ENCODE measurements at regions not wholly inside any gene's neighbourhood (a gene's known extent, or its start where the extent isn't known, plus 50 kb on each side); places are given as distances from the start of the nearest gene placed in this dataset.

GRCh38 chr6:110033101-110033500, 55.0 kb downstream of the GPR6 start:
- Histone ChIP-seq H3K4me3 (ENCODE audit: low read length in 2 of 2) (peak overlapping the region in 1 of 2 donors; percentile 32), H2BK120ac (ENCODE audit: low read depth, low read length) (no peak overlapping the region), H3K4me2 (ENCODE audit: insufficient read depth, low read length, poor library complexity, severe bottlenecking) (no peak overlapping the region), H3K4me1 (ENCODE audit: control insufficient read depth in 2 of 2, insufficient read depth in 1 of 2, low read depth in 1 of 2, low read length in 2 of 2) (no peaks in the 10 kb centered on the region), H4K8ac (ENCODE audit: low read depth, low read length) (no peak overlapping the region), H3K9ac (ENCODE audit: low read depth, low read length, poor library complexity) (no peak overlapping the region), H2AFZ (ENCODE audit: low read length) (no peak overlapping the region), H3K27me3 (ENCODE audit: control insufficient read depth in 3 of 3, insufficient read depth in 3 of 3, low read depth in 1 of 3, low read length in 3 of 3) (peaks cover 0 to 15% (median 0%) of the 10 kb centered on the region in 3 experiments), H3K14ac (ENCODE audit: low read length) (no peak overlapping the region), H3K23ac (ENCODE audit: low read depth, low read length, poor library complexity) (no peak overlapping the region), H3K27ac (replicated peaks; ENCODE audit: low read length) (no peak overlapping the region), H3K18ac (ENCODE audit: low read length) (no peak overlapping the region), H2BK15ac (ENCODE audit: low read length) (no peak overlapping the region), H4K91ac (ENCODE audit: low read depth, low read length, poor library complexity) (no peak overlapping the region), H3K9me3 (replicated peaks in 1 of 2; ENCODE audit: control insufficient read depth in 2 of 2, insufficient read depth in 1 of 2, low read depth in 1 of 2, low read length in 2 of 2) (no peaks in the 10 kb centered on the region), H2BK12ac (ENCODE audit: low read length) (no peak overlapping the region), H3K36me3 (replicated peaks in 1 of 2; ENCODE audit: control insufficient read depth in 2 of 2, insufficient read depth in 2 of 2, low read length in 2 of 2) (no peaks in the 10 kb centered on the region), H2AK5ac (ENCODE audit: low read depth, low read length) (no peak overlapping the region), H3K79me1 (ENCODE audit: low read depth, low read length) (no peaks in the 10 kb centered on the region), H3K4ac (ENCODE audit: low read length) (no peak overlapping the region), H2BK5ac (ENCODE audit: low read length) (no peak overlapping the region)
- no CpG with 5 or more reads among the region's 7 CpGs for WGBS, 2 donors (ENCODE audit: extremely low coverage in 2 of 2, insufficient read length in 2 of 2, insufficient replicate concordance in 1 of 2)
- no peak for DNase-seq (ENCODE audit: low spot score)

GRCh38 chr6:110033749-110034666, 55.9 kb downstream of the GPR6 start:
- H3K14ac ChIP-seq (ENCODE audit: low read length) = no peak overlapping the region
- no peak overlapping the region for H4K91ac ChIP-seq (ENCODE audit: low read depth, low read length, poor library complexity)
- peaks cover 0 to 15% (median 0%) of the 10 kb centered on the region in 3 experiments for H3K27me3 ChIP-seq (ENCODE audit: control insufficient read depth in 3 of 3, insufficient read depth in 3 of 3, low read depth in 1 of 3, low read length in 3 of 3)
- H3K27ac ChIP-seq (replicated peaks; ENCODE audit: low read length) = no peak overlapping the region
- H3K9ac ChIP-seq (ENCODE audit: low read depth, low read length, poor library complexity) = no peak overlapping the region
- no CpG with 5 or more reads among the region's 10 CpGs for WGBS, 2 donors (ENCODE audit: extremely low coverage in 2 of 2, insufficient read length in 2 of 2, insufficient replicate concordance in 1 of 2)
- H2AFZ ChIP-seq (ENCODE audit: low read length) = no peak overlapping the region
- H2BK5ac ChIP-seq (ENCODE audit: low read length) = no peak overlapping the region
- H3K9me3 ChIP-seq (replicated peaks in 1 of 2; ENCODE audit: control insufficient read depth in 2 of 2, insufficient read depth in 1 of 2, low read depth in 1 of 2, low read length in 2 of 2) = no peaks in the 10 kb centered on the region
- H2BK12ac ChIP-seq (ENCODE audit: low read length) = no peak overlapping the region
- no peak overlapping the region for H3K4me2 ChIP-seq (ENCODE audit: insufficient read depth, low read length, poor library complexity, severe bottlenecking)
- H3K4me1 ChIP-seq (ENCODE audit: control insufficient read depth in 2 of 2, insufficient read depth in 1 of 2, low read depth in 1 of 2, low read length in 2 of 2) = no peaks in the 10 kb centered on the region
- no peaks in the 10 kb centered on the region for H3K79me1 ChIP-seq (ENCODE audit: low read depth, low read length)
- H2AK5ac ChIP-seq (ENCODE audit: low read depth, low read length) = no peak overlapping the region
- H3K4me3 ChIP-seq (ENCODE audit: low read length in 2 of 2) = no peak overlapping the region
- no peak overlapping the region for H3K23ac ChIP-seq (ENCODE audit: low read depth, low read length, poor library complexity)
- no peaks in the 10 kb centered on the region for H3K36me3 ChIP-seq (replicated peaks in 1 of 2; ENCODE audit: control insufficient read depth in 2 of 2, insufficient read depth in 2 of 2, low read length in 2 of 2)
- no peak overlapping the region for H2BK120ac ChIP-seq (ENCODE audit: low read depth, low read length)
- no peak overlapping the region for H3K4ac ChIP-seq (ENCODE audit: low read length)
- no peak overlapping the region for H4K8ac ChIP-seq (ENCODE audit: low read depth, low read length)
- H3K18ac ChIP-seq (ENCODE audit: low read length) = no peak overlapping the region
- DNase-seq (ENCODE audit: low spot score) = no peak
- H2BK15ac ChIP-seq (ENCODE audit: low read length) = no peak overlapping the region

GRCh38 chr6:110034667-110035036, 56.5 kb downstream of the GPR6 start:
- Histone ChIP-seq H4K91ac (ENCODE audit: low read depth, low read length, poor library complexity) (no peak overlapping the region), H3K4me1 (ENCODE audit: control insufficient read depth in 2 of 2, insufficient read depth in 1 of 2, low read depth in 1 of 2, low read length in 2 of 2) (no peaks in the 10 kb centered on the region), H2AFZ (ENCODE audit: low read length) (peak overlapping the region; percentile 33), H3K4me3 (ENCODE audit: low read length in 2 of 2) (no peak overlapping the region), H2BK5ac (ENCODE audit: low read length) (no peak overlapping the region), H2BK12ac (ENCODE audit: low read length) (no peak overlapping the region), H3K4ac (ENCODE audit: low read length) (no peak overlapping the region), H3K9ac (ENCODE audit: low read depth, low read length, poor library complexity) (no peak overlapping the region), H2AK5ac (ENCODE audit: low read depth, low read length) (no peak overlapping the region), H2BK15ac (ENCODE audit: low read length) (no peak overlapping the region), H3K9me3 (replicated peaks in 1 of 2; ENCODE audit: control insufficient read depth in 2 of 2, insufficient read depth in 1 of 2, low read depth in 1 of 2, low read length in 2 of 2) (no peaks in the 10 kb centered on the region), H3K36me3 (replicated peaks in 1 of 2; ENCODE audit: control insufficient read depth in 2 of 2, insufficient read depth in 2 of 2, low read length in 2 of 2) (no peaks in the 10 kb centered on the region), H3K27me3 (ENCODE audit: control insufficient read depth in 3 of 3, insufficient read depth in 3 of 3, low read depth in 1 of 3, low read length in 3 of 3) (peaks cover 0 to 15% (median 0%) of the 10 kb centered on the region in 3 experiments), H3K18ac (ENCODE audit: low read length) (no peak overlapping the region), H3K4me2 (ENCODE audit: insufficient read depth, low read length, poor library complexity, severe bottlenecking) (no peak overlapping the region), H4K8ac (ENCODE audit: low read depth, low read length) (no peak overlapping the region), H2BK120ac (ENCODE audit: low read depth, low read length) (no peak overlapping the region), H3K14ac (ENCODE audit: low read length) (no peak overlapping the region), H3K27ac (replicated peaks; ENCODE audit: low read length) (no peak overlapping the region), H3K79me1 (ENCODE audit: low read depth, low read length) (no peaks in the 10 kb centered on the region), H3K23ac (ENCODE audit: low read depth, low read length, poor library complexity) (no peak overlapping the region)
- DNase-seq (ENCODE audit: low spot score) = no peak
- WGBS, 2 donors (ENCODE audit: extremely low coverage in 2 of 2, insufficient read length in 2 of 2, insufficient replicate concordance in 1 of 2) = no CpG with 5 or more reads among the region's 8 CpGs

GRCh38 chr6:110035321-110035720, 57.2 kb downstream of the GPR6 start:
- no peak overlapping the region for H3K23ac ChIP-seq (ENCODE audit: low read depth, low read length, poor library complexity)
- no peak overlapping the region for H3K4me2 ChIP-seq (ENCODE audit: insufficient read depth, low read length, poor library complexity, severe bottlenecking)

More at GRCh38 chr6:110035321-110035720, 57.2 kb downstream of the GPR6 start:
- Histone ChIP-seq H3K9me3 (replicated peaks in 1 of 2; ENCODE audit: control insufficient read depth in 2 of 2, insufficient read depth in 1 of 2, low read depth in 1 of 2, low read length in 2 of 2) (no peaks in the 10 kb centered on the region), H2BK120ac (ENCODE audit: low read depth, low read length) (no peak overlapping the region), H3K18ac (ENCODE audit: low read length) (no peak overlapping the region), H3K27ac (replicated peaks; ENCODE audit: low read length) (no peak overlapping the region), H3K14ac (ENCODE audit: low read length) (no peak overlapping the region), H3K27me3 (ENCODE audit: control insufficient read depth in 3 of 3, insufficient read depth in 3 of 3, low read depth in 1 of 3, low read length in 3 of 3) (peaks cover 0 to 15% (median 0%) of the 10 kb centered on the region in 3 experiments), H2AK5ac (ENCODE audit: low read depth, low read length) (no peak overlapping the region), H2BK15ac (ENCODE audit: low read length) (no peak overlapping the region), H3K9ac (ENCODE audit: low read depth, low read length, poor library complexity) (no peak overlapping the region), H2AFZ (ENCODE audit: low read length) (no peak overlapping the region), H2BK12ac (ENCODE audit: low read length) (no peak overlapping the region), H4K8ac (ENCODE audit: low read depth, low read length) (no peak overlapping the region), H2BK5ac (ENCODE audit: low read length) (no peak overlapping the region), H3K4me3 (ENCODE audit: low read length in 2 of 2) (no peak overlapping the region), H3K79me1 (ENCODE audit: low read depth, low read length) (no peaks in the 10 kb centered on the region), H3K4me1 (ENCODE audit: control insufficient read depth in 2 of 2, insufficient read depth in 1 of 2, low read depth in 1 of 2, low read length in 2 of 2) (peaks cover 0 to 2% of the 10 kb centered on the region in 2 donors), H3K36me3 (replicated peaks in 1 of 2; ENCODE audit: control insufficient read depth in 2 of 2, insufficient read depth in 2 of 2, low read length in 2 of 2) (no peaks in the 10 kb centered on the region), H4K91ac (ENCODE audit: low read depth, low read length, poor library complexity) (no peak overlapping the region), H3K4ac (ENCODE audit: low read length) (no peak overlapping the region)
- WGBS, 2 donors (ENCODE audit: extremely low coverage in 2 of 2, insufficient read length in 2 of 2, insufficient replicate concordance in 1 of 2) = no CpG with 5 or more reads among the region's 5 CpGs
- DNase-seq (ENCODE audit: low spot score) = no peak
